AG04450 (cell line): ENCODE measurements at regions not wholly inside any gene's neighbourhood (a gene's known extent, or its start where the extent isn't known, plus 50 kb on each side); places are given as distances from the start of the nearest gene placed in this dataset.
"Not testable (repeated sequence)": the region's sequence is repeated elsewhere in the genome, so short reads cannot be mapped to it uniquely, and the experiment has no call there.

Experiments
- CTCF ChIA-PET: fragments of 300-600, 350-600 bp; formaldehyde crosslinking; extraction: SDS; loops from one replicate; lab custom pipeline; 2022; ENCODE audit warnings: antibody characterized with exemption, inconsistent platforms; lab: Charles Lee
- POLR2A ChIA-PET: fragments of 350-600 bp; formaldehyde crosslinking; extraction: SDS; loops from one replicate; lab custom pipeline; 2021; ENCODE audit warnings: antibody characterized with exemption, inconsistent platforms; lab: Yijun Ruan, JAX
- DNase-seq: peaks from one replicate; pipeline ENCODE4 v3.0.0-alpha.2; 2011; ENCODE audit warnings: low read depth, low spot score
- H3K27ac ChIP-seq: one replicate; pipeline ENCODE4 v1.5.1; 2012; ENCODE audit warnings: low read depth, low read length, control low read depth
- H3K27me3 ChIP-seq: one replicate; pipeline ENCODE4 v1.6.0; 2012; ENCODE audit warnings: low read length; ENCODE audit not compliant: control insufficient read depth, insufficient read depth
- H3K4me3 ChIP-seq: 2 replicates; pipeline ENCODE4 v1.5.1; 2011; ENCODE audit warnings: mild to moderate bottlenecking, low read depth, low read length, control low read depth
- H3K9me3 ChIP-seq: 2 replicates; pipeline ENCODE4 v1.5.1; 2012; ENCODE audit warnings: low read length; ENCODE audit not compliant: control insufficient read depth, insufficient read depth
- TF ChIP-seq, protein P1 (sequence below): IDR thresholded peaks from 2 replicates; pipeline ENCODE4 v1.5.1; 2011; ENCODE audit warnings: low read depth, low read length, control low read depth, inconsistent platforms

- TF ChIP-seq, protein P1, sequence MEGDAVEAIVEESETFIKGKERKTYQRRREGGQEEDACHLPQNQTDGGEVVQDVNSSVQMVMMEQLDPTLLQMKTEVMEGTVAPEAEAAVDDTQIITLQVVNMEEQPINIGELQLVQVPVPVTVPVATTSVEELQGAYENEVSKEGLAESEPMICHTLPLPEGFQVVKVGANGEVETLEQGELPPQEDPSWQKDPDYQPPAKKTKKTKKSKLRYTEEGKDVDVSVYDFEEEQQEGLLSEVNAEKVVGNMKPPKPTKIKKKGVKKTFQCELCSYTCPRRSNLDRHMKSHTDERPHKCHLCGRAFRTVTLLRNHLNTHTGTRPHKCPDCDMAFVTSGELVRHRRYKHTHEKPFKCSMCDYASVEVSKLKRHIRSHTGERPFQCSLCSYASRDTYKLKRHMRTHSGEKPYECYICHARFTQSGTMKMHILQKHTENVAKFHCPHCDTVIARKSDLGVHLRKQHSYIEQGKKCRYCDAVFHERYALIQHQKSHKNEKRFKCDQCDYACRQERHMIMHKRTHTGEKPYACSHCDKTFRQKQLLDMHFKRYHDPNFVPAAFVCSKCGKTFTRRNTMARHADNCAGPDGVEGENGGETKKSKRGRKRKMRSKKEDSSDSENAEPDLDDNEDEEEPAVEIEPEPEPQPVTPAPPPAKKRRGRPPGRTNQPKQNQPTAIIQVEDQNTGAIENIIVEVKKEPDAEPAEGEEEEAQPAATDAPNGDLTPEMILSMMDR: no peak
- H3K9me3 ChIP-seq: no peaks in the 10 kb centered on the region
- peaks cover 3% of the 10 kb centered on the region for H3K27me3 ChIP-seq
- H3K27ac ChIP-seq: no peak overlapping the region
- DNase-seq: no peak
- ChIA-PET POLR2A (no interaction called here), CTCF (no interaction called here)
- H3K4me3 ChIP-seq: no peak overlapping the region
These were observed 307.9 kb upstream of the MDFIC2 start for GRCh38 chr3:70620367-70620766.

- TF ChIP-seq, protein P1: no peak
- no peak overlapping the region for H3K4me3 ChIP-seq
These were observed 305.7 kb upstream of the MDFIC2 start for GRCh38 chr3:70618151-70618550.

DNA sequence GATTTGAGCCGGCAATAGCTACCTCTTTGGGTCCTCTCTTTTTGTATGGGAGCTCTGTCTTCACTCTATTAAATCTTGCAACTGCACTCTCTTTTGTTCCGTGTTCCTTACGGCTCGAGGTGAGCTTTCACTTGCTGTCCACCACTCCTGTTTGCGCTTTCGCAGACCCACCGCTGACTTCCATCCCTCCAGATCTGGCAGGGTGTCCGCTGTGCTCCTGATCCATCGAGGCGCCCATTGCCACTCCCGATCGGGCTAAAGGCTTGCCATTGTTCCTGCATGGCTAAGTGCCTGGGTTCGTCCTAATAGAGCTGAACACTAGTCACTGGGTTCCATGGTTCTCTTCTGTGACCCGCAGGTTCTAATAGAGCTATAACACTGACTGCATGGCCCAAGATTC lies 304.9 kb upstream of the MDFIC2 start:
- CTCF ChIA-PET, POLR2A ChIA-PET: not testable (repeated sequence)

More at GRCh38 chr3:70618151-70618550, 305.7 kb upstream of the MDFIC2 start:
- ChIA-PET POLR2A (no interaction called here), CTCF (interaction anchor here (1.2 kb wide), 1 partner anchor 18 kb away, joined by 3 read pairs; no protein-coding TSS in a partner anchor)
- no peak overlapping the region for H3K27ac ChIP-seq
- DNase-seq: no peak
- no peaks in the 10 kb centered on the region for H3K9me3 ChIP-seq
- H3K27me3 ChIP-seq: peaks cover 3% of the 10 kb centered on the region

GRCh38 chr3:70615286-70615685 lies 302.8 kb upstream of the MDFIC2 start:
- DNase-seq: no peak
- no peak overlapping the region for H3K27ac ChIP-seq
- CTCF ChIA-PET: no interaction called here
- no peak overlapping the region for H3K4me3 ChIP-seq
- POLR2A ChIA-PET: no interaction called here
- TF ChIP-seq, protein P1: no peak
- peaks cover 3% of the 10 kb centered on the region for H3K27me3 ChIP-seq
- peaks cover 4% of the 10 kb centered on the region; the same call in 1 of the 2 replicates for H3K9me3 ChIP-seq

More for the DNA sequence above, 304.9 kb upstream of the MDFIC2 start:
- H3K27me3 ChIP-seq, H3K27ac ChIP-seq, H3K4me3 ChIP-seq, H3K9me3 ChIP-seq, DNase-seq: not testable (repeated sequence)

DNA sequence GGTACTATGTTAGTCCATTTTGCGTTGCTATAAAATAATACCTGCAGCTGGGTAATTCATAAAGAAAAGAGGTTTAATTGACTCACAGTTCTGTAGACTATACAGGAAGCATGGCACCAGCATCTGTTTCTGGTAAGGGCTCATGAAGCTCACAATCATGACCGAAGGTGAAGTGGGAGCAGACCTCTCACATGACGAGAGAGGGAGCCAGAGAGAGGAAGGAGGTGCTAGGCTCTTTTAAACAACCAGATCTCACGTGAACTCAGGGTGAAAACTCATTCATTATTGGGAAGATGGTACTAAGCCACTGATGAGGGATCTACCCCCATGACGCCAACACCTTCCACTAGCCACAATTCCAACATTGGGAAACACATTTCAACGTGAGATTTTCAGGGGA lies 301.7 kb upstream of the MDFIC2 start:
- no peak for DNase-seq
- ChIA-PET POLR2A (no interaction called here), CTCF (no interaction called here)
- Histone ChIP-seq H3K4me3 (no peak overlapping the region), H3K9me3 (peaks cover 4% of the 10 kb centered on the region; the same call in 1 of the 2 replicates), H3K27me3 (peaks cover 2% of the 10 kb centered on the region), H3K27ac (no peak overlapping the region)
- TF ChIP-seq, protein P1: no peak
